HCT116 (cell line): ENCODE measurements at regions not wholly inside any gene's neighbourhood (a gene's known extent, or its start where the extent isn't known, plus 50 kb on each side); places are given as distances from the start of the nearest gene placed in this dataset.

Experiments used
- ATAC-seq: fragments of 200-7000 bp; cut with Tn5 transposase; 2 replicates; pipeline ENCODE4 v1.9.1; 2020; ENCODE audit warnings: mild to moderate bottlenecking, moderate library complexity
- BruUV-seq: library from RNA; stranded (reverse); fragments of 400-500 nt; replicated peaks from 2 replicates; lab custom pipeline; 2021; lab: Mats Ljungman, UMichigan
- CTCF ChIA-PET: fragments of 300-600 bp; sonication (Branson Sonifier 250); formaldehyde crosslinking; loops from one replicate; lab custom pipeline; 2021; ENCODE audit warnings: antibody characterized with exemption; lab: Charles Lee
- POLR2A ChIA-PET: fragments of 300-600, 350-600 bp; sonication (Branson Sonifier 250); formaldehyde crosslinking; loops from one replicate; lab custom pipeline; 2021; ENCODE audit warnings: antibody characterized with exemption; lab: Charles Lee
- RAD21 ChIA-PET, 2 experiments: fragments of 300-600 bp; sonication (Branson Sonifier 250); formaldehyde crosslinking; loops; one replicate each; lab custom pipeline; 2023; ENCODE audit warnings: low total read pairs in 2 of 2; ENCODE audit not compliant: uncharacterized antibody in 2 of 2, unreplicated experiment in 2 of 2, low non-redundant PET in 1 of 2; lab: Charles Lee
- DNase-seq: peaks from one replicate; pipeline ENCODE4 v3.0.0-alpha.2; 2010; ENCODE audit warnings: low read depth, low spot score
- H2AFZ ChIP-seq: fragments of 200-600 bp; shearing (Covaris generic), sonication (generic); 2 replicates; pipeline ENCODE4 v1.6.1; 2017; ENCODE audit warnings: low read depth, mixed run types, mixed read lengths, antibody characterized with exemption, low read length; ENCODE audit not compliant: poor library complexity, severe bottlenecking
- H3K27ac ChIP-seq: 2 replicates; pipeline ENCODE4 v1.5.1; 2012; ENCODE audit warnings: low read depth, low read length
- H3K27me3 ChIP-seq: fragments of 200-600 bp; sonication (generic); 2 replicates; pipeline ENCODE4 v1.6.1; 2016; ENCODE audit warnings: mixed run types, low read length, mixed read lengths; ENCODE audit not compliant: insufficient read depth
- H3K36me3 ChIP-seq, 2 experiments: fragments of 200-500 bp in 1 of 2; fragments of 200-600 bp in 1 of 2; sonication (Bioruptor generic) in 1 of 2; sonication (generic) in 1 of 2; 2 replicates each; pipeline versions ENCODE4 v1.5.1 to v1.6.1; 2014 to 2016; ENCODE audit warnings: low read length in 2 of 2, inconsistent platforms in 1 of 2, mixed read lengths in 1 of 2, mixed run types in 1 of 2; ENCODE audit not compliant: insufficient read depth in 2 of 2, control insufficient read depth in 1 of 2
- H3K4me1 ChIP-seq, 2 experiments: fragments of 200-600 bp in 1 of 2; sonication (generic) in 1 of 2; 2 replicates each; pipeline versions ENCODE4 v1.5.1 to v1.6.1; 2012 to 2017; ENCODE audit warnings: low read length in 2 of 2, inconsistent platforms in 1 of 2, mild to moderate bottlenecking in 1 of 2, mixed read lengths in 1 of 2, mixed run types in 1 of 2, moderate library complexity in 1 of 2; ENCODE audit not compliant: insufficient read depth in 2 of 2, control insufficient read depth in 1 of 2
- H3K4me2 ChIP-seq: fragments of 200-600 bp; sonication (generic); 2 replicates; pipeline ENCODE4 v1.6.1; 2017; ENCODE audit warnings: mixed run types, low read length, mixed read lengths
- H3K4me3 ChIP-seq, 2 experiments: fragments of 200-600 bp in 1 of 2; sonication (generic) in 1 of 2; replicated peaks in 1 of 2; 2 replicates each; pipeline ENCODE4 v1.5.1; 2011 to 2016; ENCODE audit warnings: low read length in 2 of 2, control low read depth in 1 of 2, low read depth in 1 of 2, mild to moderate bottlenecking in 1 of 2, mixed read lengths in 1 of 2, mixed run types in 1 of 2
- H3K79me2 ChIP-seq: fragments of 200-600 bp; sonication (generic); 2 replicates; pipeline ENCODE4 v1.6.1; 2017; ENCODE audit warnings: mild to moderate bottlenecking, mixed run types, low read length, moderate library complexity, mixed read lengths; ENCODE audit not compliant: insufficient read depth
- H3K9ac ChIP-seq: fragments of 200-600 bp; sonication (generic); 2 replicates; pipeline ENCODE4 v1.6.1; 2016; ENCODE audit warnings: low read length, mixed read lengths
- H3K9me2 ChIP-seq: fragments of 200-600 bp; sonication (generic), shearing (Covaris generic); 2 replicates; pipeline ENCODE4 v1.6.1; 2017; ENCODE audit warnings: mixed run types, mild to moderate bottlenecking, moderate library complexity; ENCODE audit not compliant: insufficient read depth
- H3K9me3 ChIP-seq, 2 experiments: fragments of 200-500 bp in 1 of 2; fragments of 200-600 bp in 1 of 2; sonication (Bioruptor generic) in 1 of 2; sonication (generic) in 1 of 2; 2 replicates each; pipeline ENCODE4 v1.6.1; 2014 to 2017; ENCODE audit warnings: low read length in 2 of 2, mixed read lengths in 2 of 2, inconsistent platforms in 1 of 2, low read depth in 1 of 2, mild to moderate bottlenecking in 1 of 2, mixed run types in 1 of 2, moderate library complexity in 1 of 2; ENCODE audit not compliant: control insufficient read depth in 1 of 2, insufficient read depth in 1 of 2
- H4K20me1 ChIP-seq: fragments of 200-600 bp; sonication (generic), shearing (Covaris generic); 2 replicates; pipeline ENCODE4 v1.6.1; 2017; ENCODE audit warnings: mixed run types, mild to moderate bottlenecking, moderate library complexity; ENCODE audit not compliant: insufficient read depth
- CTCF ChIP-seq, 3 experiments: fragments of 200-600 bp in 1 of 3; sonication (generic) in 1 of 3; IDR thresholded peaks in 2 of 3; conservative IDR thresholded peaks in 1 of 3; 2 replicates each; pipeline ENCODE4 v1.5.1; 2012 to 2017; ENCODE audit warnings: low read depth in 2 of 3, low read length in 2 of 3, antibody characterized with exemption in 1 of 3, borderline replicate concordance in 1 of 3, control low read depth in 1 of 3, mild to moderate bottlenecking in 1 of 3, mixed read lengths in 1 of 3, mixed run types in 1 of 3, moderate library complexity in 1 of 3; ENCODE audit not compliant: insufficient read depth in 1 of 3
- FOSL1 ChIP-seq: IDR thresholded peaks from 2 replicates; pipeline ENCODE4 v1.6.1; 2012; ENCODE audit warnings: low read depth
- SRF ChIP-seq: IDR thresholded peaks from 2 replicates; pipeline ENCODE4 v1.6.1; 2012; ENCODE audit warnings: low read depth
- ZBTB33 ChIP-seq: IDR thresholded peaks from 2 replicates; pipeline ENCODE4 v1.6.1; 2011; ENCODE audit warnings: mild to moderate bottlenecking, low read length, moderate library complexity; ENCODE audit not compliant: insufficient replicate concordance; ENCODE audit errors: extremely low read depth
- ZFX ChIP-seq: fragments of 450-650 bp; IDR thresholded peaks from 2 replicates; pipeline ENCODE4 v1.6.1; 2017
- intact Hi-C: fragments of 100-400 bp; cut with micrococcal nuclease; formaldehyde crosslinking; loops from 2 replicates; pipeline ENCODE4 v1.10.0; 2022
- TF ChIP-seq, protein P1 (sequence below): IDR thresholded peaks from 2 replicates; pipeline ENCODE4 v1.6.1; 2012
- TF ChIP-seq, protein P2 (sequence below): IDR thresholded peaks from 2 replicates; pipeline ENCODE4 v1.6.1; 2012; ENCODE audit warnings: low read depth

DNA sequence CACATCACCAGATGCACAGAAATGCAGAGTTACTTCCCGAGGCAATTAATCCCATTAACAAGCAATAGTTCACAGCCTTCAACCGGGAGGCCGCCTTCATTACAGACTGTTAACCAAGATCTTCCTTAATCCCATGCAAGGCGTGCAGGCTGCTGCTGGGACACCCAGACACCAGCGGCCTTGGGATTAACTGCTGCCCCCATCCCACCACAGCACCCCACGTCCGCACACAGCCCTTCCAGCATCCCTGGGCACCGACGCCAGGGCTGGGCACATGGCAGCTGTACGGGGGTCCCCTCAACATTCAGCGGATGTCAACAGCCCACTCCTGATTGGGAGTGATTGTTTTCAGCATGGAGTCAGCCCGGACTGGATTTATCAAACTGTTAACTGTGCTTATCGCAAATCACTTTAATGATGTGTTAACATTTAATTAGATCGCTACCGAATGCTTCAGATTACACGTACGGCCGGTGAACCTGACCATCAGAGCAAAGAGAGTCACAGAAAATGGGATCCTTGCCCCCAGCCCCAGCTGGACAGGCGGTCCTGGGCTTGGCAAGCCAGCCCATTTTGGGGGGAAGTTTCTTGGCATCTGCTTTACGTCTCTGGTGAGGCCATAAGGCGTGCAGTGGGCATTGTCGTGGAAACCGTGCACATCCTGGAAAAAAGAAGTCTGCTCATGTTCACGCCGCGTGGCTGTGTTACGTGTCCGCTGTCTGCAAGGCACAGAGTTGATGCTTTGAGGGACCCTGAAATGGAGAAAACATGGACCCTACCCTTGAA, 126.4 kb downstream of the HMX1 start (continued):
- TF ChIP-seq, protein P1, sequence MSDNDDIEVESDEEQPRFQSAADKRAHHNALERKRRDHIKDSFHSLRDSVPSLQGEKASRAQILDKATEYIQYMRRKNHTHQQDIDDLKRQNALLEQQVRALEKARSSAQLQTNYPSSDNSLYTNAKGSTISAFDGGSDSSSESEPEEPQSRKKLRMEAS = no peak
- TF ChIP-seq FOSL1 (no peak), ZFX (no peak)
- TF ChIP-seq, all 23 proteins: peak for 0

GRCh38 chr4:8744083-8744805, 127.4 kb downstream of the HMX1 start:
- BruUV-seq = no TSS peak
- Histone ChIP-seq H3K27ac (no peak overlapping the region), H4K20me1 (no peaks in the 10 kb centered on the region), H3K27me3 (no peaks in the 10 kb centered on the region), H3K79me2 (no peaks in the 10 kb centered on the region), H3K4me1 (no peaks in the 10 kb centered on the region), H3K4me2 (no peak overlapping the region), H3K9ac (no peak overlapping the region), H3K36me3 (no peaks in the 10 kb centered on the region), H3K9me2 (no peaks in the 10 kb centered on the region), H2AFZ (no peak overlapping the region), H3K9me3 (no peaks in the 10 kb centered on the region), H3K4me3 (no peak overlapping the region)
- intact Hi-C loops = no loop called here
- ATAC-seq = peak; percentile 74
- ChIA-PET POLR2A (no interaction called here), CTCF (no interaction called here), RAD21 (no interaction called here)
- TF ChIP-seq FOSL1 (no peak), ZBTB33 (no peak), ZFX (no peak), SRF (no peak), CTCF (IDR thresholded peaks at IDR 0.05 in 2 of 3, conservative IDR thresholded peaks at IDR 0.05 in 1 of 3; ENCODE audit: borderline replicate concordance in 1 of 3, insufficient read depth in 1 of 3, low read depth in 2 of 3, low read length in 2 of 3) (peak in 2 of 3 experiments; percentile 36 to 38; a peak in 3 of 6 replicates)
- TF ChIP-seq, protein P2, sequence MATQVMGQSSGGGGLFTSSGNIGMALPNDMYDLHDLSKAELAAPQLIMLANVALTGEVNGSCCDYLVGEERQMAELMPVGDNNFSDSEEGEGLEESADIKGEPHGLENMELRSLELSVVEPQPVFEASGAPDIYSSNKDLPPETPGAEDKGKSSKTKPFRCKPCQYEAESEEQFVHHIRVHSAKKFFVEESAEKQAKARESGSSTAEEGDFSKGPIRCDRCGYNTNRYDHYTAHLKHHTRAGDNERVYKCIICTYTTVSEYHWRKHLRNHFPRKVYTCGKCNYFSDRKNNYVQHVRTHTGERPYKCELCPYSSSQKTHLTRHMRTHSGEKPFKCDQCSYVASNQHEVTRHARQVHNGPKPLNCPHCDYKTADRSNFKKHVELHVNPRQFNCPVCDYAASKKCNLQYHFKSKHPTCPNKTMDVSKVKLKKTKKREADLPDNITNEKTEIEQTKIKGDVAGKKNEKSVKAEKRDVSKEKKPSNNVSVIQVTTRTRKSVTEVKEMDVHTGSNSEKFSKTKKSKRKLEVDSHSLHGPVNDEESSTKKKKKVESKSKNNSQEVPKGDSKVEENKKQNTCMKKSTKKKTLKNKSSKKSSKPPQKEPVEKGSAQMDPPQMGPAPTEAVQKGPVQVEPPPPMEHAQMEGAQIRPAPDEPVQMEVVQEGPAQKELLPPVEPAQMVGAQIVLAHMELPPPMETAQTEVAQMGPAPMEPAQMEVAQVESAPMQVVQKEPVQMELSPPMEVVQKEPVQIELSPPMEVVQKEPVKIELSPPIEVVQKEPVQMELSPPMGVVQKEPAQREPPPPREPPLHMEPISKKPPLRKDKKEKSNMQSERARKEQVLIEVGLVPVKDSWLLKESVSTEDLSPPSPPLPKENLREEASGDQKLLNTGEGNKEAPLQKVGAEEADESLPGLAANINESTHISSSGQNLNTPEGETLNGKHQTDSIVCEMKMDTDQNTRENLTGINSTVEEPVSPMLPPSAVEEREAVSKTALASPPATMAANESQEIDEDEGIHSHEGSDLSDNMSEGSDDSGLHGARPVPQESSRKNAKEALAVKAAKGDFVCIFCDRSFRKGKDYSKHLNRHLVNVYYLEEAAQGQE = no peak
- no peak for DNase-seq
